ENCODE measurements at regions not wholly inside any gene's neighbourhood (a gene's known extent, or its start where the extent isn't known, plus 50 kb on each side); places are given as distances from the start of the nearest gene placed in this dataset.

GRCh38 chr7:33661430-33662160 lies 243.7 kb upstream of the BMPER start:
- DNase-seq (ENCODE audit: low spot score), result no peak
- in situ Hi-C loops (cut with HindIII; ENCODE audit: low sequenced_read_pairs), result no loop called here

GRCh38 chr7:33666531-33666930 lies 238.8 kb upstream of the BMPER start:
- DNase-seq (ENCODE audit: low spot score), result no peak
- in situ Hi-C loops (cut with HindIII; ENCODE audit: low sequenced_read_pairs), result no loop called here

GRCh38 chr7:33667196-33667595 lies 238.1 kb upstream of the BMPER start:
- no peak for DNase-seq (ENCODE audit: low spot score)
- in situ Hi-C loops (cut with HindIII; ENCODE audit: low sequenced_read_pairs), result no loop called here

- DNase-seq (ENCODE audit: low spot score), result no peak
- in situ Hi-C loops (cut with HindIII; ENCODE audit: low sequenced_read_pairs), result no loop called here
Measured at GRCh38 chr7:33669251-33669670, 236.1 kb upstream of the BMPER start.

GRCh38 chr7:33671531-33672262 lies 233.6 kb upstream of the BMPER start:
- no peak for DNase-seq (ENCODE audit: low spot score)
- in situ Hi-C loops (cut with HindIII; ENCODE audit: low sequenced_read_pairs), result no loop called here

- in situ Hi-C loops (cut with HindIII; ENCODE audit: low sequenced_read_pairs), result no loop called here
- DNase-seq (ENCODE audit: low spot score), result no peak
Measured at GRCh38 chr7:33673029-33673700, 232.2 kb upstream of the BMPER start.

GRCh38 chr7:33674804-33675411 lies 230.4 kb upstream of the BMPER start:
- DNase-seq (ENCODE audit: low spot score), result no peak
- in situ Hi-C loops (cut with HindIII; ENCODE audit: low sequenced_read_pairs), result no loop called here

- in situ Hi-C loops (cut with HindIII; ENCODE audit: low sequenced_read_pairs), result no loop called here
- DNase-seq (ENCODE audit: low spot score), result no peak
Measured at GRCh38 chr7:33677556-33677955, 227.8 kb upstream of the BMPER start.

GRCh38 chr7:33678569-33679335 lies 226.6 kb upstream of the BMPER start:
- in situ Hi-C loops (cut with HindIII; ENCODE audit: low sequenced_read_pairs), result no loop called here
- no peak for DNase-seq (ENCODE audit: low spot score)

- in situ Hi-C loops (cut with HindIII; ENCODE audit: low sequenced_read_pairs), result no loop called here
- DNase-seq (ENCODE audit: low spot score), result no peak
Measured at GRCh38 chr7:33680682-33681081, 224.7 kb upstream of the BMPER start.

- in situ Hi-C loops (cut with HindIII; ENCODE audit: low sequenced_read_pairs), result no loop called here
- no peak for DNase-seq (ENCODE audit: low spot score)
Measured at GRCh38 chr7:33685503-33685902, 219.8 kb upstream of the BMPER start.

GRCh38 chr7:33685981-33686683 lies 219.2 kb upstream of the BMPER start:
- no peak for DNase-seq (ENCODE audit: low spot score)
- in situ Hi-C loops (cut with HindIII; ENCODE audit: low sequenced_read_pairs), result no loop called here

GRCh38 chr7:33687625-33688024 lies 217.7 kb upstream of the BMPER start:
- in situ Hi-C loops (cut with HindIII; ENCODE audit: low sequenced_read_pairs), result no loop called here
- DNase-seq (ENCODE audit: low spot score), result no peak

- DNase-seq (ENCODE audit: low spot score), result no peak
- in situ Hi-C loops (cut with HindIII; ENCODE audit: low sequenced_read_pairs), result no loop called here
Measured at GRCh38 chr7:33691180-33691579, 214.2 kb upstream of the BMPER start.

- no peak for DNase-seq (ENCODE audit: low spot score)
- in situ Hi-C loops (cut with HindIII; ENCODE audit: low sequenced_read_pairs), result no loop called here
Measured at GRCh38 chr7:33692956-33693355, 212.4 kb upstream of the BMPER start.

GRCh38 chr7:33694006-33694405 lies 211.3 kb upstream of the BMPER start:
- DNase-seq (ENCODE audit: low spot score), result no peak
- in situ Hi-C loops (cut with HindIII; ENCODE audit: low sequenced_read_pairs), result no loop called here

- in situ Hi-C loops (cut with HindIII; ENCODE audit: low sequenced_read_pairs), result no loop called here
- no peak for DNase-seq (ENCODE audit: low spot score)
Measured at GRCh38 chr7:33697616-33698015, 207.7 kb upstream of the BMPER start.

GRCh38 chr7:33698041-33698440 lies 207.3 kb upstream of the BMPER start:
- in situ Hi-C loops (cut with HindIII; ENCODE audit: low sequenced_read_pairs), result no loop called here
- DNase-seq (ENCODE audit: low spot score), result no peak

- no peak for DNase-seq (ENCODE audit: low spot score)
- in situ Hi-C loops (cut with HindIII; ENCODE audit: low sequenced_read_pairs), result no loop called here
Measured at GRCh38 chr7:33698692-33699128, 206.6 kb upstream of the BMPER start.
